Uterus (tissue), 3 donors: ENCODE measurements at regions not wholly inside any gene's neighbourhood (a gene's known extent, or its start where the extent isn't known, plus 50 kb on each side); places are given as distances from the start of the nearest gene placed in this dataset.

Experiments used
- DNase-seq, 2 donors: peaks; one replicate each; pipeline ENCODE4 v3.0.0-alpha.2; 2019 to 2020
- H3K27ac ChIP-seq, 2 donors: fragments of 200-600 bp; sonication (generic); 1 replicate in 1 of 2; 2 replicates in 1 of 2; pipeline ENCODE4 v1.5.1; 2016 to 2018
- H3K27me3 ChIP-seq, 2 donors: fragments of 200-600 bp; sonication (generic); one replicate each; pipeline ENCODE4 v1.5.1; 2018 to 2019; ENCODE audit warnings: control low read depth in 1 of 2
- H3K36me3 ChIP-seq, 2 donors: fragments of 200-600 bp; sonication (generic); one replicate each; pipeline ENCODE4 v1.5.1; 2019; ENCODE audit warnings: control low read depth in 1 of 2
- H3K4me1 ChIP-seq, 2 donors: fragments of 200-600 bp; sonication (generic); one replicate each; pipeline ENCODE4 v1.5.1; 2018 to 2019; ENCODE audit warnings: control low read depth in 1 of 2
- H3K4me3 ChIP-seq, 2 donors: fragments of 200-600 bp; sonication (generic); 1 replicate in 1 of 2; 2 replicates in 1 of 2; pipeline ENCODE4 v1.5.1; 2018 to 2019; ENCODE audit warnings: mild to moderate bottlenecking in 1 of 2
- H3K9me3 ChIP-seq, 2 donors: fragments of 200-600 bp; sonication (generic); one replicate each; pipeline ENCODE4 v1.5.1; 2019; ENCODE audit warnings: control low read depth in 1 of 2
- POLR2A ChIP-seq, 2 donors: fragments of 450-650 bp; IDR thresholded peaks; one replicate each; pipeline ENCODE4 v1.6.1; 2016; ENCODE audit warnings: antibody characterized with exemption in 2 of 2, mild to moderate bottlenecking in 1 of 2, moderate library complexity in 1 of 2
- intact Hi-C: fragments of 100-400 bp; cut with DNase I; formaldehyde crosslinking; loops from one replicate; pipeline ENCODE4 v1.15.1; 2023; ENCODE audit warnings: low total_unique reads
- TF ChIP-seq, protein P1 (sequence below), 4 experiments: fragments of 200-600 bp in 2 of 4; fragments of 450-650 bp in 2 of 4; sonication (generic) in 2 of 4; IDR thresholded peaks; one replicate each; pipeline ENCODE4 v1.5.1; 2016 to 2019; ENCODE audit warnings: antibody characterized with exemption in 4 of 4, mild to moderate bottlenecking in 2 of 4, moderate library complexity in 1 of 4
- donor health status: DM: yes; HTN: yes; CAD: no.

DNA sequence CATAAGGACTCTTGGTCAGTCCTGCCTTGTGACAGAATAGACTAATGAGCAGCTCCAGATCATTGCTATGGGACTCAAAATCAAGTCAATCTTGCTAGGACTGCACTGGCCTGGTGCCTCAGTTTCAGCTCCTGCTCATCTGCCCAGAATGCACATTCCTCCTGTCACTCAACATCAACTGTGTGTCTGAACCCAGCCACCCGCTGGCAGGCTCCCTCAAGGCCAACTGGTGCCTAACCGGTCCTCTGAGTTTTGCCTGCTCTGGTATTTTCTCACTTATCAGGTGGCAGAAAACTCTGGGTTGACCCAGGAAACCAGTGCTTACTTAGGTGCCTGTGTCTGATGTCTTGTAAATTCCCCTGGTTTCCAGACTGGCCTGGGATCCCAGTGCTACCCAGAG is 297.7 kb downstream of the DHX35 start:
- Histone ChIP-seq H3K4me1 (no peaks in the 10 kb centered on the region), H3K36me3 (no peaks in the 10 kb centered on the region), H3K27ac (no peak overlapping the region), H3K4me3 (no peak overlapping the region), H3K27me3 (no peaks in the 10 kb centered on the region), H3K9me3 (no peaks in the 10 kb centered on the region)
- DNase-seq, result no peak
- intact Hi-C loops, result no loop called here
- TF ChIP-seq, protein P1, sequence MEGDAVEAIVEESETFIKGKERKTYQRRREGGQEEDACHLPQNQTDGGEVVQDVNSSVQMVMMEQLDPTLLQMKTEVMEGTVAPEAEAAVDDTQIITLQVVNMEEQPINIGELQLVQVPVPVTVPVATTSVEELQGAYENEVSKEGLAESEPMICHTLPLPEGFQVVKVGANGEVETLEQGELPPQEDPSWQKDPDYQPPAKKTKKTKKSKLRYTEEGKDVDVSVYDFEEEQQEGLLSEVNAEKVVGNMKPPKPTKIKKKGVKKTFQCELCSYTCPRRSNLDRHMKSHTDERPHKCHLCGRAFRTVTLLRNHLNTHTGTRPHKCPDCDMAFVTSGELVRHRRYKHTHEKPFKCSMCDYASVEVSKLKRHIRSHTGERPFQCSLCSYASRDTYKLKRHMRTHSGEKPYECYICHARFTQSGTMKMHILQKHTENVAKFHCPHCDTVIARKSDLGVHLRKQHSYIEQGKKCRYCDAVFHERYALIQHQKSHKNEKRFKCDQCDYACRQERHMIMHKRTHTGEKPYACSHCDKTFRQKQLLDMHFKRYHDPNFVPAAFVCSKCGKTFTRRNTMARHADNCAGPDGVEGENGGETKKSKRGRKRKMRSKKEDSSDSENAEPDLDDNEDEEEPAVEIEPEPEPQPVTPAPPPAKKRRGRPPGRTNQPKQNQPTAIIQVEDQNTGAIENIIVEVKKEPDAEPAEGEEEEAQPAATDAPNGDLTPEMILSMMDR (IDR thresholded peaks at IDR 0.05), result no peak
- no peak for TF ChIP-seq POLR2A (IDR thresholded peaks at IDR 0.05)

DNA sequence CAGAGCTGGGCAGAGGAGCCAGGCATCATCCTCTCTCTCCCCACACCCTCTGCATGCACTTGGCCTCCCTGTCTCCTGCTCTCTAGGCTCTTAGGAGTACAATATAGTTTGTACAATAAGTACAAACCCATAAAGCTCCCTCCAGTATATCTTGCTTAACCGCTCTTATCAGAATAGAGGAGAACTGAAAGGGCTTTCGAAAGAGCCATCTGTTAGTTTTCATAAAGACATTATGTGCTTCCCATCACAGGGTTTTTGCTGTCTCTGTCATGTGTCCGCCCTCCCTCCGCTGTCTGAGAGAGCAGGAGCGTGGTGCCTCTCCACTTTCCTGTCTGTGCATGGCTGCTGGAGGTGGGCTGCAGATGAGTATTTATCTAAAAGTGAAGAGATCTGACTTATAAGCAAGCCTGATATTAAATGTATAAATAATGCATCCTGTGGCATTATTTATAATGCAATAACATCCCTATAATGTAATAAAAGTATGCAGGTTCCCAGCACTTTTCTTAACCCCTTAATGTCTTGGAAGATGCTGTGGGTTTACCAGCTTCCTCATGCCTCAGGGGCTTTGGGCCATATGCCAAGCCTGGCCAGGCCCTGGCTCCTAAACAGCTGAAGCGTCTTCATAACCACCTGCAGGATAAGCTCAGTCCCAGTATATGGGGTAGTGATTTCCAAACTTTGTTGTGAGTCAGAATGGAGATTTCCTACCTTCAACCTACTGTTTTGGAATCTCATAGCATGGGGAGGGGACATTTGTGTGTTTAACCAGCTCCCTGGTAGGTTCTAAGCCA is 297.1 kb downstream of the DHX35 start:
- peak; percentile 22 to 37 for DNase-seq
- intact Hi-C loops, result no loop called here
- no peak for TF ChIP-seq POLR2A (IDR thresholded peaks at IDR 0.05)
- TF ChIP-seq, protein P1 (IDR thresholded peaks at IDR 0.05), result no peak

DNA sequence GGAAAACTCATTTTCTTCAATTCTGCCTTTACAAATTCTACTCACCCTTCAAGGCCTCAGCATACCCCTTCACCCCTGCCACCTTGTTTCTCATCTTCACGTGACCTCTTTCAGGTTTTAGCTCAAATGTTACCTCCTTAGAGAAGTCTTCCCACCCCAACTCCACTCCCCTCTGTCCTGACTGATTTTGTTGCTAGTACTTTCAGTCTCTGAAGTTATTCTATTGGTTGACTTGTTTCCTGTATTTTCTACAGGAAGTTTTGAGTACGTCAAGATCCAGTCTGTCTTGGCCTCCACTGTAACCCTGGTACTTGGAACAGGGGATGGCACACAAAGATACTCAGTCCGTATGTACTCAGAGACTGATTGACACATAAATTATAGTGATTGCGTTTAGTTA is 296.1 kb downstream of the DHX35 start:
- no peak overlapping the region for H3K27ac ChIP-seq
- TF ChIP-seq POLR2A (IDR thresholded peaks at IDR 0.05), result no peak
- TF ChIP-seq, protein P1 (IDR thresholded peaks at IDR 0.05), result no peak
- no peaks in the 10 kb centered on the region for H3K4me1 ChIP-seq
- intact Hi-C loops, result no loop called here
- H3K27me3 ChIP-seq, result no peaks in the 10 kb centered on the region
- no peaks in the 10 kb centered on the region for H3K9me3 ChIP-seq
- no peak for DNase-seq
- no peak overlapping the region for H3K4me3 ChIP-seq
- no peaks in the 10 kb centered on the region for H3K36me3 ChIP-seq

More for the DNA sequence above, 297.1 kb downstream of the DHX35 start:
- Histone ChIP-seq H3K36me3 (no peaks in the 10 kb centered on the region), H3K27me3 (no peaks in the 10 kb centered on the region), H3K27ac (no peak overlapping the region), H3K4me3 (no peak overlapping the region), H3K4me1 (no peaks in the 10 kb centered on the region), H3K9me3 (no peaks in the 10 kb centered on the region)

DNA sequence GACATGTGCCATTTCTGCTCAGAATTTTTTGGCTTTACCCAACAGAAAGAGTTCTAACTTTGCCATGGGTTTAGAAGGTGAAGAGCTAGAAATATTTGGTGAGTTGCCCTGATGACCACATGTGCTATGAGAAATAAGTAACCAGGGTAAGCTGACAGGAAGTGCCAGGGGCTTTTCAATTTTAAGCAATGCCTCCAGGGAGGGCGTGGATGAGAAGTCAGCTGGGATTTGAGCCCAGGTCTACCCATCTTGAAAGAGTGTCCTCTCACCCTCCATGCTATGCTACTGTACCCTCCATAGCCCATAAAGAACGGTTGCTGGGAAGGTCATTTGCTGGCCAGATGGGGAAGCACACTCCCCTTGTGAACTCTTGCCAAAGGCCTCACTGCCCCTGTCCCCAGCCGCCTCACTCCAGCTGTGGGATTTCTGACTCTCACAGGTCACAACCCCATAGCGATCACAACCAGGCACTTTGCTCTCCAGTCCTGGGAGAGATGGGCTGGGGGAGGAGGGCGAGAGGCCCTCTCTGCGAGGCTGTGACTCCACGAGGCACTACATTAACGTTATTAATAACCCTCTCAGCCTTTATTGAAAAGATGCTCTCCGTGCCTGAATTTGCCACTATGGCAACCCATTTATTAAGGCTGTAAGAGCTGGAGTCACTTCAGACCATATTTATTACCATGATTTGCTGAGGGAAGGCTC is 291.1 kb downstream of the DHX35 start:
- Histone ChIP-seq H3K9me3 (no peaks in the 10 kb centered on the region), H3K27ac (no peak overlapping the region), H3K4me3 (no peak overlapping the region), H3K36me3 (no peaks in the 10 kb centered on the region), H3K27me3 (no peaks in the 10 kb centered on the region), H3K4me1 (no peaks in the 10 kb centered on the region)
- no peak for TF ChIP-seq POLR2A (IDR thresholded peaks at IDR 0.05)
- TF ChIP-seq, protein P1 (IDR thresholded peaks at IDR 0.05), result no peak
- no peak for DNase-seq
- intact Hi-C loops, result no loop called here

DNA sequence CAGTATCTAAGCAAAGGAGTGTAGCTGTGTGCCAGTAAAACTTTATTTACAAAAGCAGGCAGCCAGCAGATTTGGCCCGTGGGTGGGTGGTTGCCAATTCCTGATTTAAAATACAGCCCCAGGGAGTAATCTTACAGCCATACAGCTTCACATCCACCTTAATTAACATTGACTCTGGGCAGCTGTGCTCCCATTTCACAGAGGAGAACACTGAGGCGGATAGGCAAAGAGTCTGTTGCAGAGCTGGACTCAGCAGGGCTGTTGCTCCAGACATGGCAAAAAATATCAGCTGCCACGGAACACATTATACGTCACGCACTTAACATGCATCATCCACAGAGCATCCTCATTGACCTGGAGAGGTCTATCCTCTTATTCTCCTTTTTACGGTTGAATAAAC is 289.9 kb downstream of the DHX35 start:
- H3K4me1 ChIP-seq, result no peaks in the 10 kb centered on the region
- H3K4me3 ChIP-seq, result no peak overlapping the region
- H3K9me3 ChIP-seq, result no peaks in the 10 kb centered on the region
- H3K27ac ChIP-seq, result no peak overlapping the region
- H3K36me3 ChIP-seq, result no peaks in the 10 kb centered on the region
- TF ChIP-seq POLR2A (IDR thresholded peaks at IDR 0.05), result no peak
- TF ChIP-seq, protein P1 (IDR thresholded peaks at IDR 0.05), result no peak
- intact Hi-C loops, result no loop called here
- no peaks in the 10 kb centered on the region for H3K27me3 ChIP-seq
- no peak for DNase-seq
